ENCODE measurements at regions not wholly inside any gene's neighbourhood (a gene's known extent, or its start where the extent isn't known, plus 50 kb on each side); places are given as distances from the start of the nearest gene placed in this dataset.

- no peak for DNase-seq (ENCODE audit: low read depth)
- in situ Hi-C loops (cut with HindIII; ENCODE audit: low pct_unique_long_range_greater_than_20kb, low sequenced_read_pairs): no loop called here
Observed at GRCh38 chr1:208524925-208525324, 280.7 kb upstream of the PLXNA2 start.

GRCh38 chr1:208525417-208525816 lies 281.2 kb upstream of the PLXNA2 start:
- in situ Hi-C loops (cut with HindIII; ENCODE audit: low pct_unique_long_range_greater_than_20kb, low sequenced_read_pairs): no loop called here
- DNase-seq (ENCODE audit: low read depth): no peak

- DNase-seq (ENCODE audit: low read depth): no peak
- in situ Hi-C loops (cut with HindIII; ENCODE audit: low pct_unique_long_range_greater_than_20kb, low sequenced_read_pairs): no loop called here
Observed at GRCh38 chr1:208526613-208527125, 282.5 kb upstream of the PLXNA2 start.

GRCh38 chr1:208527156-208527555 lies 283.0 kb upstream of the PLXNA2 start:
- no peak for DNase-seq (ENCODE audit: low read depth)
- in situ Hi-C loops (cut with HindIII; ENCODE audit: low pct_unique_long_range_greater_than_20kb, low sequenced_read_pairs): no loop called here

GRCh38 chr1:208528578-208529240 lies 284.5 kb upstream of the PLXNA2 start:
- no peak for DNase-seq (ENCODE audit: low read depth)
- in situ Hi-C loops (cut with HindIII; ENCODE audit: low pct_unique_long_range_greater_than_20kb, low sequenced_read_pairs): no loop called here

- no peak for DNase-seq (ENCODE audit: low read depth)
- in situ Hi-C loops (cut with HindIII; ENCODE audit: low pct_unique_long_range_greater_than_20kb, low sequenced_read_pairs): no loop called here
Observed at GRCh38 chr1:208531003-208531750, 287.0 kb upstream of the PLXNA2 start.

GRCh38 chr1:208533746-208534598 lies 289.8 kb upstream of the PLXNA2 start:
- in situ Hi-C loops (cut with HindIII; ENCODE audit: low pct_unique_long_range_greater_than_20kb, low sequenced_read_pairs): no loop called here
- no peak for DNase-seq (ENCODE audit: low read depth)

GRCh38 chr1:208534599-208534897 lies 290.4 kb upstream of the PLXNA2 start:
- DNase-seq (ENCODE audit: low read depth): no peak
- in situ Hi-C loops (cut with HindIII; ENCODE audit: low pct_unique_long_range_greater_than_20kb, low sequenced_read_pairs): no loop called here

- in situ Hi-C loops (cut with HindIII; ENCODE audit: low pct_unique_long_range_greater_than_20kb, low sequenced_read_pairs): no loop called here
- no peak for DNase-seq (ENCODE audit: low read depth)
Observed at GRCh38 chr1:208534979-208535378, 290.8 kb upstream of the PLXNA2 start.

GRCh38 chr1:208535511-208535910 lies 291.3 kb upstream of the PLXNA2 start:
- in situ Hi-C loops (cut with HindIII; ENCODE audit: low pct_unique_long_range_greater_than_20kb, low sequenced_read_pairs): no loop called here

GRCh38 chr1:208536212-208536611 lies 292.0 kb upstream of the PLXNA2 start:
- in situ Hi-C loops (cut with HindIII; ENCODE audit: low pct_unique_long_range_greater_than_20kb, low sequenced_read_pairs): no loop called here
- no peak for DNase-seq (ENCODE audit: low read depth)

More at GRCh38 chr1:208535511-208535910, 291.3 kb upstream of the PLXNA2 start:
- no peak for DNase-seq (ENCODE audit: low read depth)

- no peak for DNase-seq (ENCODE audit: low read depth)
- in situ Hi-C loops (cut with HindIII; ENCODE audit: low pct_unique_long_range_greater_than_20kb, low sequenced_read_pairs): no loop called here
Observed at GRCh38 chr1:208537198-208537597, 293.0 kb upstream of the PLXNA2 start.

GRCh38 chr1:208538078-208538477 lies 293.9 kb upstream of the PLXNA2 start:
- DNase-seq (ENCODE audit: low read depth): no peak
- in situ Hi-C loops (cut with HindIII; ENCODE audit: low pct_unique_long_range_greater_than_20kb, low sequenced_read_pairs): no loop called here

- no peak for DNase-seq (ENCODE audit: low read depth)
- in situ Hi-C loops (cut with HindIII; ENCODE audit: low pct_unique_long_range_greater_than_20kb, low sequenced_read_pairs): no loop called here
Observed at GRCh38 chr1:208538587-208538986, 294.4 kb upstream of the PLXNA2 start.

GRCh38 chr1:208540724-208541123 lies 296.5 kb upstream of the PLXNA2 start:
- no peak for DNase-seq (ENCODE audit: low read depth)
- in situ Hi-C loops (cut with HindIII; ENCODE audit: low pct_unique_long_range_greater_than_20kb, low sequenced_read_pairs): no loop called here

GRCh38 chr1:208541225-208541855 lies 297.2 kb upstream of the PLXNA2 start:
- in situ Hi-C loops (cut with HindIII; ENCODE audit: low pct_unique_long_range_greater_than_20kb, low sequenced_read_pairs): no loop called here
- no peak for DNase-seq (ENCODE audit: low read depth)

- in situ Hi-C loops (cut with HindIII; ENCODE audit: low pct_unique_long_range_greater_than_20kb, low sequenced_read_pairs): no loop called here
- DNase-seq (ENCODE audit: low read depth): no peak
Observed at GRCh38 chr1:208542309-208542708, 298.1 kb upstream of the PLXNA2 start.

GRCh38 chr1:208544053-208544452 lies 299.9 kb upstream of the PLXNA2 start:
- in situ Hi-C loops (cut with HindIII; ENCODE audit: low pct_unique_long_range_greater_than_20kb, low sequenced_read_pairs): no loop called here

GRCh38 chr1:208544794-208545193 lies 300.6 kb upstream of the PLXNA2 start:
- in situ Hi-C loops (cut with HindIII; ENCODE audit: low pct_unique_long_range_greater_than_20kb, low sequenced_read_pairs): no loop called here
- no peak for DNase-seq (ENCODE audit: low read depth)

More at GRCh38 chr1:208544053-208544452, 299.9 kb upstream of the PLXNA2 start:
- no peak for DNase-seq (ENCODE audit: low read depth)
